ENCODE measurements at regions not wholly inside any gene's neighbourhood (a gene's known extent, or its start where the extent isn't known, plus 50 kb on each side); places are given as distances from the start of the nearest gene placed in this dataset.

DNA sequence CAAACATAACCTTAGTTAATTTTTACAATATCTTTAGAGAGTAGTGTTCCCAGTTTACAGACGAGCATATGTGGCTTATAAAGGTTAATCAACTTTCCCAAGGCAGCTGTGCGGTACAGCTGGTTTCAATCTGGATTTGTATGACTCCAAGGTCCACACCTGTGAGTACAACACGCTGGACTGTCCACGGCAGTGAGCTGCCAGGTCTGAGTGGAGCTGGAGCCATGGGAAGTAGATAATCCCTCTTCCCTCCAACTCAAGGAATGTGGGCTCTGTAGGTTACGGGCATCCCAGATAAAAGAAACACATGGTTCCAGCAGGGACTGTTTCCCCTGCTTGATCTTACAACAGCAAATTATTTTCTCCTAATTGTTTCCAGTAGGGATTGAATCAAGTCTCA is 102.2 kb downstream of the SOD2 start:
- DNase-seq (ENCODE audit: insufficient read length) = no peak
- no peak for FAIRE-seq
- TF ChIP-seq POLR2A (IDR thresholded peaks at IDR 0.05; ENCODE audit: low read depth, low read length) (no peak), POLR2AphosphoS5 (IDR thresholded peaks at IDR 0.05; ENCODE audit: low read depth, low read length) (no peak), TAF1 (IDR thresholded peaks at IDR 0.05; ENCODE audit: borderline replicate concordance, low read depth, low read length) (no peak)

DNA sequence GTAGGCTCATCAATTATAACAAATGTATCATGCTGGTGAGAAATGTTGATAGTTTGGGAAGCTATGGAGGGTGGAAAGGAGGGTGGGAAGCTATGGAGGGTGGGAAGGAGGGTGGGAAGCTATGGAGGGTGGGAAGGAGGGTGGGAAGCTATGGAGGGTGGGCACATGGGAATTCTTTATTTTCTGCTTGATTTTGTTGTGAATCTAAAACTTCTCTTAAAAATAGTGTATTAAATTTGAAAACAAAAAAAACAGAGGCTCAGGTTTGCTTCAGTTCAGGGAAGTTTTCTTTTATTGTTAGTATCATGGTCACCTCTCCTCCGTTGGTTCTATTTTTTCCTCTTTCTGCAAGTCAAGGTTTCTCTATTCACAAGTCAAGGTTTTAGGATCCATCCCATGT is 106.4 kb downstream of the SOD2 start:
- TF ChIP-seq TAF1 (IDR thresholded peaks at IDR 0.05; ENCODE audit: borderline replicate concordance, low read depth, low read length) (no peak), POLR2AphosphoS5 (IDR thresholded peaks at IDR 0.05; ENCODE audit: low read depth, low read length) (no peak), POLR2A (IDR thresholded peaks at IDR 0.05; ENCODE audit: low read depth, low read length) (no peak)
- FAIRE-seq (no peak), DNase-seq (ENCODE audit: insufficient read length) (no peak)

DNA sequence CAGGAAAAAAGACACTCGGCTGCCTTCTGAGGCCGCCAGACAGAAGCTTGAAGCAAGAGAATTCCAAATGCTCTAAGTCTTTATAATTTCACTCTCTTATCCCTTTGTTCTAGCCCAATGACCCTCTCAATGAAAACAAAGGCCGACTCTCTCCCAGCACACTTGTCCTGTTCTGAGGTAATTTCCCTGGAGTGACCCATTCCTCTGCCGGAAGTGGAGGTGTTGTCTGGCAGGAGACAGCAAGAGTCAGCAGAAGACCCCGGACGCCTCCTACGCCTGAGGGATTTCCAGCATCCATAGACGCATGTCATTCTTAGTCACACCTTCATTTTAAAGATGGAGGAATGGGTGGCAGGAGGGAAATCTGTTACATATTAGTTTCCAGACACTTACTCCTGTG is 110.3 kb downstream of the SOD2 start:
- no peak for FAIRE-seq
- no peak for DNase-seq (ENCODE audit: insufficient read length)
- no peak for TF ChIP-seq POLR2A (IDR thresholded peaks at IDR 0.05; ENCODE audit: low read depth, low read length)
- TF ChIP-seq TAF1 (IDR thresholded peaks at IDR 0.05; ENCODE audit: borderline replicate concordance, low read depth, low read length) = no peak
- no peak for TF ChIP-seq POLR2AphosphoS5 (IDR thresholded peaks at IDR 0.05; ENCODE audit: low read depth, low read length)

DNA sequence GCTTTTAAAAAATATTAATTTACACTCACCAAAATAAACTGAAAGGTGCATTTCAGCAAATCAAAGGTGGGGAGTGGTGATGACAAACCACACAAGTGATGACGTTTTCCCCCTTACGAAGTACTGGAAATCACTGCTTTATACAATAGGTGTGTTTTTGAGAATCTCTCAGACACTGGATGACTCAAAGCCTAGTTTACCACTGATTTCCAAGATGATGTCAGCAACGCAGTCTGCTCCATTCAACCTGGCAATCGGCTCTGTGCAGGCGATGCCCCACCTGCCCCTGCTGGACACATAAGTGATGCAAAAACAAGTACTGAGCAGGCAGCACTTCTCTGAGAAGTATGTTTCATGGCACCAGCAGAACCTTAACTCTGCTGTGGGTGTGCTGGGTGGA is 114.4 kb downstream of the SOD2 start:
- no peak for FAIRE-seq
- TF ChIP-seq POLR2A (IDR thresholded peaks at IDR 0.05; ENCODE audit: low read depth, low read length) = no peak
- no peak for TF ChIP-seq POLR2AphosphoS5 (IDR thresholded peaks at IDR 0.05; ENCODE audit: low read depth, low read length)
- TF ChIP-seq TAF1 (IDR thresholded peaks at IDR 0.05; ENCODE audit: borderline replicate concordance, low read depth, low read length) = no peak

DNA sequence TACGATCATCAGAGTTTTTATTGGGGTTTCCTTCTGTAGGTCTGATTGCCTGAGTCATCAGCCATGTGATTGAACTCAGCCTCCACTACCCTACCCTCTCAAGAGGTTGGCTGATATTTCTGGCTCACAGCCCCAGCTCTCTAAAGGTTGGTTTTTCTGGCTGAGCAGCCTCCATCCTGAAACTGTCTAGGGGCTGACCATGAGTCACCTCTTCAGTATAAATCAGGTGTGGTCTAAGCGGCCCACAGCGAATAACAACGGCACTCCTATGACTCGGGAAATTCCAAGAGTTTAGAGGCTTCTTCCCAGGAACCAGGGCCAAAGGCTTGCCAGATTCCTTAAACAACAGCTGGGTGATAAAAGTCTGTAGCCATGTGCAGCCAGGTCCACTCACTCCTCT is 115.5 kb downstream of the SOD2 start:
- no peak for FAIRE-seq
- DNase-seq (ENCODE audit: insufficient read length) = no peak

More for the DNA sequence above, 114.4 kb downstream of the SOD2 start:
- DNase-seq (ENCODE audit: insufficient read length) = no peak

DNA sequence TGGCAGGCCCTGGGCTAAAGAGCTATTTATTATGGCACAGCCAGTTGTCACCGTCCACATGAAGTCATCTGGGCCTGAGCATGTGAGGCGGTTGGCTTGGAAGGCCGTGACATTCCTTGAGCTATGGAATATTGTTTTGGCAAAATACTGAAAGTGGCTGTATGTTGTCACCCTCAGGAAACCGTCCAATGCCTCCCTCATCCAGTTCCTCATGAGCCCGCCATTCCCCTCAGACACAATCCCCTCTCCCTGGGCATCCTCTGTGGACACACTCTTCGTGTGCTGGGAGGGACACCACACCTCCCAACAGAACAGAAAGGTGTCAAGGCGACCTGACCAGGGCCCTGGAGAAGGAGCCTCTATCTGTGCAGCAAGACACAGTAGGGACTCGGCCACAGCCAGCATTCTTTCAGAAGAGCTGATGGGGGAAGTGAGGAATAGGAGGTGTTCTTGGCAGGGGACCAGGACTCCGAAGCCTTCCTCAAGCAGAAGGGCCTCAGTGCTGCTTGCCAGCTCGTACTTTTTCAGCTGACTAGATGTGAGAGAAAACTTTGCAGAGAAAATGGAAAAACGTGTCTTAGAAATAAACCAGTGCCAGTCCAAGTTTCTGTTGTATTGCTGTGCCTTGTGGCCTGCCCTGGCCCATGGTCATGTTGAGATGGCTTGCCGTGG is 120.5 kb downstream of the SOD2 start:
- no peak for DNase-seq (ENCODE audit: insufficient read length)
- TF ChIP-seq TAF1 (IDR thresholded peaks at IDR 0.05; ENCODE audit: borderline replicate concordance, low read depth, low read length) (no peak), POLR2AphosphoS5 (IDR thresholded peaks at IDR 0.05; ENCODE audit: low read depth, low read length) (no peak), POLR2A (IDR thresholded peaks at IDR 0.05; ENCODE audit: low read depth, low read length) (no peak)
- no peak for FAIRE-seq

More for the DNA sequence above, 115.5 kb downstream of the SOD2 start:
- TF ChIP-seq POLR2AphosphoS5 (IDR thresholded peaks at IDR 0.05; ENCODE audit: low read depth, low read length) = no peak
- no peak for TF ChIP-seq POLR2A (IDR thresholded peaks at IDR 0.05; ENCODE audit: low read depth, low read length)
- no peak for TF ChIP-seq TAF1 (IDR thresholded peaks at IDR 0.05; ENCODE audit: borderline replicate concordance, low read depth, low read length)

DNA sequence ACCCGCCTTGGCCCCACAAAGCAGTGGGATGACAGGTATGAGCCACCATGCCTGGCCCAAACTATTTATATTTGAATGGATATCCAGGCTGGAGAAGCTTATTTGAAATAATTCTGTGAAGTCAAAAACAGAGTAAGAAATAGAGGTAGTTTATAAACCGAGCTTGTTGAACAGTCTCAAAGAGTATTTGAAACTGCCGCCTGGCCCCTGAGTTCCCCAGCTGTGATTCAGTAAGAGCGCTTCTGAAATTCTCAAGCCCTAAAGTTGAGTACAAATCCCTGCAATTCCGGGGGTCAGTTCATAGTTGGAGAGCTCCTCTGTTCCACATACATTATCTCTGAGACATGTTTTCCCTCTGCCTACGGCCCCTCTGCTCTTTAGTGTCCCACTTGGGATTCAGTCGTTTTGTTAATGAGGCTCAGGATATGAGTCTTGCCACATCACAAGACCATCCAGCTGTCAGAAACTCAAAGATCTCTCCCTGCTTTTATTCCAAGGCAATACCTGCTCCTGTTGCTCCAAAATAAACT is 127.8 kb downstream of the SOD2 start:
- no peak for FAIRE-seq
- TF ChIP-seq POLR2AphosphoS5 (IDR thresholded peaks at IDR 0.05; ENCODE audit: low read depth, low read length) (no peak), POLR2A (IDR thresholded peaks at IDR 0.05; ENCODE audit: low read depth, low read length) (no peak), TAF1 (IDR thresholded peaks at IDR 0.05; ENCODE audit: borderline replicate concordance, low read depth, low read length) (no peak)

DNA sequence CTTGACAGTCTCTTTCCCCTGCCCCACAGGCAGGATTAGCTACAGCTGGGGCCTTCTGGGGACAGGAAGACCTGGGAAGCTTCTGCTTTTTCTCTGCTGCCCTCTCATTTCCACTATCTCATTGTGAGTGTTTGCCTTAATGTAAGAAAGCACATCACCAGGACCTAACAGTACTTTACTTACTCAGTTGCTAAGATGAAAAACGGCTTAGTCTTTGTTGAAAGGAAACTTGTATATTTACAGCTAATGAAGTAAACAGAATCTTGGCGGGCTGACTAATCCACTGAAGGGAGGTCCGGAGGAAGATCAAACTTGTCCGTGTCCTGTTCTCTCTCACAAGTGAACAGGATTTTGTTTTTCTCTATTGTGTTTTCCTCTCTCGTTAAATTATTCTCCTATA is 128.6 kb downstream of the SOD2 start:
- no peak for TF ChIP-seq TAF1 (IDR thresholded peaks at IDR 0.05; ENCODE audit: borderline replicate concordance, low read depth, low read length)
- TF ChIP-seq POLR2AphosphoS5 (IDR thresholded peaks at IDR 0.05; ENCODE audit: low read depth, low read length) = no peak
- TF ChIP-seq POLR2A (IDR thresholded peaks at IDR 0.05; ENCODE audit: low read depth, low read length) = no peak
- DNase-seq (ENCODE audit: insufficient read length) (no peak), FAIRE-seq (no peak)

More for the DNA sequence above, 127.8 kb downstream of the SOD2 start:
- DNase-seq (ENCODE audit: insufficient read length) = no peak

DNA sequence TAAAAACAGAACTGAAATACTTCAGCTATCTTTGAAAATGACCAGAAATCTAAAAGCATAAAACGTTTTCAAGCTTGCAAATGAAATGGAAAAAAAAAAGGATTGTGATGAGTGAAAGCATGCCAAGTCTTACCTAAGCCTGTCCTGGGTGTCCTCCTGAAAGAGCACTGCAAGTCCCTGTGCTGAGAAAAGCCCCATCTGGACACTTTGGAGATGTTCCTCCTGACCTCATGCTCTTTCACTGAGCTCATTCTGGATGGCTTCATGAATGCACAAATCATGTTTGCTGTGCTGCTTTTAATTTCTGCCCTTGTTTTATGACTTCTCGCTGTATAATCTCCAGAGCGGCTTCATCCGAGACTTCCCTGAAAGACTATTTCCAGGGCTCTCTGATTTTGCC is 136.0 kb downstream of the SOD2 start:
- TF ChIP-seq TAF1 (IDR thresholded peaks at IDR 0.05; ENCODE audit: borderline replicate concordance, low read depth, low read length) (no peak), POLR2AphosphoS5 (IDR thresholded peaks at IDR 0.05; ENCODE audit: low read depth, low read length) (no peak), POLR2A (IDR thresholded peaks at IDR 0.05; ENCODE audit: low read depth, low read length) (no peak)
- DNase-seq (ENCODE audit: insufficient read length) (no peak), FAIRE-seq (no peak)

DNA sequence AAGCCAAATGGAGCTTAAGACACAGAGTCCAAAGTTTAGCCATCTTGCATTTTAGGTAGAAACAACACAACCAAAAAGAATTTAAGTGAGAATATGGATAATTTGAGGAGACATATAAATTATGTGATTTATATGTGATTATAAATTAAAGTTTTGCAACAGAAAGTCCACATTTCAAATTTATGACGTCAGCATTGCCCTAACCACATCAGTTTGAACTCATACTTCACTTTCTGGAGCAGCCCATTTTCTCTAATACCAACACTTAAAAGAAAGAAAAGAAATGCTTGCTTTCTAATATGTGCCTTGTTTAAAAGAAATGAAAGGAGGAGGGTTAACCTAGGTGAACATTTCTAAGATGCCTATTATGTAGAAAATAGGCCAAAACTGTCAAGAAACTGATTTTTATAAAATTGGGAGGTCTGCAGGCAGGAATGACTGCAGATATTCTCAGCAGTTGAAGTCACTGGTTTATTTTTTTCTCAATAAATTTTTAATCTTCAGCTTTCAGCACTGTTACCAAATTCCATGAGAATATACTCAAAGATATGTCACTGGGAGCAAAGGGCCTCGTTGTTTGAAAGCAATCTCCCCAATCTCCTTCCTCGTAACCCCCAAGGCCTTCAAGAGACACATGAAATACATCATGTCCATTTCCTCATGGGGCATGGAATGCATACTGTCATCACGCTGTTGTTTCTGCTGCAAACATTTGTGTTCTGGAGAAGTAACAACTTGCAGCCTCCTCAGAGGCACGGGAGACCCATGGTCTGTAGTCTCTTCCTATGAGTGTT is 137.8 kb downstream of the SOD2 start:
- FAIRE-seq = no peak
- DNase-seq (ENCODE audit: insufficient read length) = no peak
- TF ChIP-seq POLR2A (IDR thresholded peaks at IDR 0.05; ENCODE audit: low read depth, low read length) = no peak

DNA sequence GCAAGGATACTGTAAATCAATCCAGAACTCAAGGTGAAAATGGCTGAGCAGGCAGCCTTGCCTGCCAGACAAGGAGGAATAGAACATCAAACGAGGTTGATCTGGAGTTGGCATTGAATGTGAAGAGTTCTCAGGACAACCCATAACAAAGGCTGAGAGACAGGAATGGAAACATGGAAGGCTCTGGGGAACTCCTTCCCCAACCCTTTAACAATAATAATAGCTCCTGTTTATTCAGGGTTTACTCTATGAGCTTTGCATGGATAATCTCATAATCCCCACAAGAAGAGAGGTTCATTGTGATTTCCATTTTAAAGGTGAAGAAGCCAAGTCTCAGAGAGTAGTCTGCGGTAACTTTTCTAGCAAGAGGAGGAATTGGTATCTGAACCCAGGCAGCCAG is 151.7 kb downstream of the SOD2 start:
- DNase-seq (ENCODE audit: insufficient read length) (no peak), FAIRE-seq (no peak)
- no peak for TF ChIP-seq POLR2A (IDR thresholded peaks at IDR 0.05; ENCODE audit: low read depth, low read length)
- no peak for TF ChIP-seq TAF1 (IDR thresholded peaks at IDR 0.05; ENCODE audit: borderline replicate concordance, low read depth, low read length)
- TF ChIP-seq POLR2AphosphoS5 (IDR thresholded peaks at IDR 0.05; ENCODE audit: low read depth, low read length) = no peak

DNA sequence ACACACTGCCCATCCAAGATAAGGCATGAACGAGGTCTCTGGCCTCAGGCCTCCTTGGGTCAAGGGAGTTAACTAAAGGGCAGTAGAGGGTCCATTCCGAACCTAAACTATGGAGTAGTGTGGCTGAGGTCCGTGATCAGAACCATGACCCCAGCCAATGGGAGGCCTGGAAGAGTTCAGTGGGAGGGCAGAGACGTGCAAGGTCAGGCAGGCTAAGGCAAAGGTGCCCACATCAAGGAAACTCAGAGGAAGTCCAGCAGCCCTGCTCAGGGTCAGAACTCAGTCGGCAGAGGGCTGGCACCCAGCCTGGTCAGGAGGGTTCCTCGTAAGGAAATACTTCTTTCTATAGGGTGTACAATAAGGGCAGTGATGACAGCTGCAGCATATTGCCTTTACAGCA is 152.2 kb downstream of the SOD2 start:
- TF ChIP-seq POLR2AphosphoS5 (IDR thresholded peaks at IDR 0.05; ENCODE audit: low read depth, low read length) = no peak
- no peak for TF ChIP-seq TAF1 (IDR thresholded peaks at IDR 0.05; ENCODE audit: borderline replicate concordance, low read depth, low read length)
- no peak for TF ChIP-seq POLR2A (IDR thresholded peaks at IDR 0.05; ENCODE audit: low read depth, low read length)
- no peak for FAIRE-seq
- no peak for DNase-seq (ENCODE audit: insufficient read length)
